Thoracic aorta (tissue), 2 donors: ENCODE measurements at regions not wholly inside any gene's neighbourhood (a gene's known extent, or its start where the extent isn't known, plus 50 kb on each side); places are given as distances from the start of the nearest gene placed in this dataset.

Source experiments
- ATAC-seq: fragments of 150-250 bp; one replicate; pipeline ENCODE4 v1.8.0; 2017; ENCODE audit warnings: low read depth; ENCODE audit not compliant: insufficient number of reproducible peaks, low FRiP score
- DNase-seq: peaks from one replicate; pipeline ENCODE4 v3.0.0-alpha.2; 2020; ENCODE audit warnings: low spot score
- H3K27ac ChIP-seq, 2 donors: fragments of 200-600 bp; sonication (generic); 1 replicate in 1 of 2; 2 replicates in 1 of 2; pipeline ENCODE4 v1.5.1; 2016; ENCODE audit warnings: mild to moderate bottlenecking in 2 of 2, moderate library complexity in 2 of 2
- H3K27me3 ChIP-seq: fragments of 200-600 bp; sonication (generic); replicated peaks from 2 replicates; pipeline ENCODE4 v1.6.0; 2016; ENCODE audit warnings: mild to moderate bottlenecking; ENCODE audit not compliant: insufficient read depth
- H3K36me3 ChIP-seq: fragments of 200-600 bp; sonication (generic); one replicate; pipeline ENCODE4 v1.5.1; 2016
- H3K4me1 ChIP-seq, 2 donors: fragments of 200-600 bp; sonication (generic); 1 replicate in 1 of 2; 2 replicates in 1 of 2; pipeline versions ENCODE4 v1.5.1 to v1.6.0; 2016; ENCODE audit warnings: low read depth in 2 of 2, mild to moderate bottlenecking in 1 of 2; ENCODE audit not compliant: control insufficient read depth in 1 of 2
- H3K4me3 ChIP-seq: fragments of 200-600 bp; sonication (generic); 2 replicates; pipeline ENCODE4 v1.5.1; 2016; ENCODE audit warnings: mild to moderate bottlenecking
- H3K9me3 ChIP-seq: fragments of 200-600 bp; sonication (generic); 2 replicates; pipeline ENCODE4 v1.5.1; 2016
- CTCF ChIP-seq: fragments of 200-600 bp; sonication (generic); IDR thresholded peaks from one replicate; pipeline ENCODE4 v1.5.1; 2019; ENCODE audit warnings: antibody characterized with exemption

GRCh38 chr20:39986173-39986904 is 702.7 kb downstream of the MAFB start:
- H3K4me3 ChIP-seq: peak overlapping the region; percentile 22
- peak; percentile 36 for ATAC-seq

GRCh38 chr20:39985271-39985827 is 703.7 kb downstream of the MAFB start:
- TF ChIP-seq CTCF: no peak
- no peaks in the 10 kb centered on the region for H3K27me3 ChIP-seq
- no peaks in the 10 kb centered on the region for H3K36me3 ChIP-seq
- H3K9me3 ChIP-seq: no peaks in the 10 kb centered on the region
- H3K4me1 ChIP-seq: peaks cover 4 to 20% of the 10 kb centered on the region in 2 donors
- ATAC-seq (no peak), DNase-seq (no peak)
- peak overlapping the region; percentile 74 to 78 for H3K27ac ChIP-seq
- H3K4me3 ChIP-seq: no peak overlapping the region

More at GRCh38 chr20:39986173-39986904, 702.7 kb downstream of the MAFB start:
- DNase-seq: no peak
- TF ChIP-seq CTCF: no peak
- H3K4me1 ChIP-seq: peaks cover 4 to 20% of the 10 kb centered on the region in 2 donors
- peak overlapping the region; percentile 74 to 78 for H3K27ac ChIP-seq
- no peaks in the 10 kb centered on the region for H3K9me3 ChIP-seq
- no peaks in the 10 kb centered on the region for H3K36me3 ChIP-seq
- no peaks in the 10 kb centered on the region for H3K27me3 ChIP-seq

GRCh38 chr20:39983655-39984054 is 705.4 kb downstream of the MAFB start:
- Histone ChIP-seq H3K9me3 (no peaks in the 10 kb centered on the region), H3K27me3 (no peaks in the 10 kb centered on the region), H3K4me1 (peaks cover 4 to 20% of the 10 kb centered on the region in 2 donors), H3K27ac (no peak overlapping the region), H3K4me3 (no peak overlapping the region), H3K36me3 (no peaks in the 10 kb centered on the region)
- no peak for TF ChIP-seq CTCF
- DNase-seq (no peak), ATAC-seq (no peak)

GRCh38 chr20:39983183-39983582 is 705.9 kb downstream of the MAFB start:
- no peaks in the 10 kb centered on the region for H3K9me3 ChIP-seq
- peaks cover 4 to 20% of the 10 kb centered on the region in 2 donors for H3K4me1 ChIP-seq
- ATAC-seq (no peak), DNase-seq (no peak)
- no peaks in the 10 kb centered on the region for H3K36me3 ChIP-seq
- no peaks in the 10 kb centered on the region for H3K27me3 ChIP-seq
- no peak overlapping the region for H3K27ac ChIP-seq
- TF ChIP-seq CTCF: no peak
- no peak overlapping the region for H3K4me3 ChIP-seq

- Histone ChIP-seq H3K4me3 (no peak overlapping the region), H3K9me3 (no peaks in the 10 kb centered on the region), H3K4me1 (no peaks in the 10 kb centered on the region), H3K27me3 (no peaks in the 10 kb centered on the region), H3K27ac (no peak overlapping the region), H3K36me3 (no peaks in the 10 kb centered on the region)
- TF ChIP-seq CTCF: no peak
- no peak for DNase-seq
- ATAC-seq: no peak
Measured at GRCh38 chr20:39974966-39975501, 714.0 kb downstream of the MAFB start.
